C4-2B (cell line): ENCODE measurements at regions not wholly inside any gene's neighbourhood (a gene's known extent, or its start where the extent isn't known, plus 50 kb on each side); places are given as distances from the start of the nearest gene placed in this dataset.
"Not testable (repeated sequence)": the region's sequence is repeated elsewhere in the genome, so short reads cannot be mapped to it uniquely, and the experiment has no call there.

Experiments used
- ZFX ChIP-seq: fragments of 450-650 bp; IDR thresholded peaks from 2 replicates; pipeline ENCODE4 v1.6.1; 2017
- TF ChIP-seq, protein P1 (sequence below): fragments of 450-650 bp; conservative IDR thresholded peaks from 2 replicates; pipeline ENCODE4 v1.5.1; 2017; ENCODE audit warnings: mild to moderate bottlenecking

- TF ChIP-seq, protein P1, sequence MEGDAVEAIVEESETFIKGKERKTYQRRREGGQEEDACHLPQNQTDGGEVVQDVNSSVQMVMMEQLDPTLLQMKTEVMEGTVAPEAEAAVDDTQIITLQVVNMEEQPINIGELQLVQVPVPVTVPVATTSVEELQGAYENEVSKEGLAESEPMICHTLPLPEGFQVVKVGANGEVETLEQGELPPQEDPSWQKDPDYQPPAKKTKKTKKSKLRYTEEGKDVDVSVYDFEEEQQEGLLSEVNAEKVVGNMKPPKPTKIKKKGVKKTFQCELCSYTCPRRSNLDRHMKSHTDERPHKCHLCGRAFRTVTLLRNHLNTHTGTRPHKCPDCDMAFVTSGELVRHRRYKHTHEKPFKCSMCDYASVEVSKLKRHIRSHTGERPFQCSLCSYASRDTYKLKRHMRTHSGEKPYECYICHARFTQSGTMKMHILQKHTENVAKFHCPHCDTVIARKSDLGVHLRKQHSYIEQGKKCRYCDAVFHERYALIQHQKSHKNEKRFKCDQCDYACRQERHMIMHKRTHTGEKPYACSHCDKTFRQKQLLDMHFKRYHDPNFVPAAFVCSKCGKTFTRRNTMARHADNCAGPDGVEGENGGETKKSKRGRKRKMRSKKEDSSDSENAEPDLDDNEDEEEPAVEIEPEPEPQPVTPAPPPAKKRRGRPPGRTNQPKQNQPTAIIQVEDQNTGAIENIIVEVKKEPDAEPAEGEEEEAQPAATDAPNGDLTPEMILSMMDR: not testable (repeated sequence)
- not testable (repeated sequence) for TF ChIP-seq ZFX
Measured at GRCh38 chr7:80996236-80996635, 77.4 kb upstream of the SEMA3C start.
